H9 (cell line): ENCODE measurements at regions not wholly inside any gene's neighbourhood (a gene's known extent, or its start where the extent isn't known, plus 50 kb on each side); places are given as distances from the start of the nearest gene placed in this dataset.

ENCODE experiments used
- DNase-seq: peaks from one replicate; pipeline ENCODE4 v3.0.0-alpha.2; 2017
- H2AFZ ChIP-seq: one replicate; pipeline ENCODE4 v1.6.1; 2013; ENCODE audit warnings: mild to moderate bottlenecking, low read length, control low read depth, moderate library complexity
- H2AK5ac ChIP-seq: 2 replicates; pipeline ENCODE4 v1.6.1; 2013; ENCODE audit warnings: low read length, control low read depth, mixed read lengths; ENCODE audit not compliant: insufficient read length
- H2BK120ac ChIP-seq: one replicate; pipeline ENCODE4 v1.6.1; 2013; ENCODE audit warnings: low read depth, mild to moderate bottlenecking, low read length, control low read depth, inconsistent platforms; ENCODE audit not compliant: poor library complexity, severe bottlenecking
- H2BK12ac ChIP-seq: 2 replicates; pipeline ENCODE4 v1.6.1; 2013; ENCODE audit warnings: low read length, control low read depth, mixed read lengths, low read depth; ENCODE audit not compliant: insufficient read length
- H2BK15ac ChIP-seq: 2 replicates; pipeline ENCODE4 v1.6.1; 2013; ENCODE audit warnings: low read depth, low read length, control low read depth
- H2BK20ac ChIP-seq: one replicate; pipeline ENCODE4 v1.6.1; 2013; ENCODE audit warnings: low read depth, mild to moderate bottlenecking, low read length, control low read depth, inconsistent platforms; ENCODE audit not compliant: poor library complexity, severe bottlenecking
- H2BK5ac ChIP-seq: 2 replicates; pipeline ENCODE4 v1.6.1; 2013; ENCODE audit warnings: low read length, control low read depth, mixed read lengths; ENCODE audit not compliant: insufficient read length
- H3K14ac ChIP-seq: 2 replicates; pipeline ENCODE4 v1.6.1; 2013; ENCODE audit warnings: low read length, control low read depth; ENCODE audit not compliant: insufficient read depth
- H3K18ac ChIP-seq: 2 replicates; pipeline ENCODE4 v1.6.1; 2013; ENCODE audit warnings: low read depth, mild to moderate bottlenecking, mixed read lengths, low read length, control low read depth; ENCODE audit not compliant: insufficient read length
- H3K23ac ChIP-seq: 2 replicates; pipeline ENCODE4 v1.6.1; 2013; ENCODE audit warnings: low read length, control low read depth, mixed read lengths, low read depth; ENCODE audit not compliant: insufficient read length
- H3K23me2 ChIP-seq: 2 replicates; pipeline ENCODE4 v1.6.1; 2013; ENCODE audit warnings: low read depth, mild to moderate bottlenecking, mixed read lengths, low read length, control low read depth; ENCODE audit not compliant: insufficient read length, poor library complexity, severe bottlenecking
- H3K27ac ChIP-seq: 2 replicates; pipeline ENCODE4 v1.5.1; 2013; ENCODE audit warnings: low read length, control low read depth, mixed read lengths, low read depth; ENCODE audit not compliant: insufficient read length
- H3K27me3 ChIP-seq: 2 replicates; pipeline ENCODE4 v1.6.1; 2013; ENCODE audit warnings: low read length, control low read depth, inconsistent platforms; ENCODE audit not compliant: insufficient read depth
- H3K4ac ChIP-seq: 2 replicates; pipeline ENCODE4 v1.6.1; 2013; ENCODE audit warnings: low read depth, mild to moderate bottlenecking, control low read depth, inconsistent platforms, low read length, moderate library complexity
- H3K4me1 ChIP-seq: 2 replicates; pipeline ENCODE4 v1.6.1; 2013; ENCODE audit warnings: low read length, control low read depth, inconsistent platforms; ENCODE audit not compliant: insufficient read depth
- H3K4me2 ChIP-seq: 2 replicates; pipeline ENCODE4 v1.6.1; 2013; ENCODE audit warnings: low read length, control low read depth, mixed read lengths; ENCODE audit not compliant: insufficient read length, insufficient read depth
- H3K56ac ChIP-seq: 2 replicates; pipeline ENCODE4 v1.6.1; 2013; ENCODE audit warnings: low read depth, mild to moderate bottlenecking, mixed read lengths, low read length, control low read depth; ENCODE audit not compliant: insufficient read length
- H3K79me1 ChIP-seq: 2 replicates; pipeline ENCODE4 v1.6.1; 2013; ENCODE audit warnings: low read depth, mild to moderate bottlenecking, moderate library complexity, low read length, control low read depth, inconsistent platforms; ENCODE audit not compliant: insufficient read depth, poor library complexity, severe bottlenecking
- H3K79me2 ChIP-seq: 2 replicates; pipeline ENCODE4 v1.6.1; 2013; ENCODE audit warnings: low read length, control low read depth, inconsistent platforms; ENCODE audit not compliant: insufficient read depth
- H3K9ac ChIP-seq: 2 replicates; pipeline ENCODE4 v1.6.1; 2013; ENCODE audit warnings: low read length, control low read depth, mixed read lengths; ENCODE audit not compliant: insufficient read length; ENCODE audit errors: extremely low read depth
- H3K9me3 ChIP-seq: one replicate; pipeline ENCODE4 v1.6.1; 2013; ENCODE audit warnings: low read depth, low read length, inconsistent platforms; ENCODE audit not compliant: control insufficient read depth
- H3T11ph ChIP-seq: one replicate; pipeline ENCODE4 v1.6.1; 2013; ENCODE audit warnings: mild to moderate bottlenecking, low read length, control low read depth, inconsistent platforms
- H4K20me1 ChIP-seq: one replicate; pipeline ENCODE4 v1.6.1; 2013; ENCODE audit not compliant: control insufficient read depth, insufficient read length, insufficient read depth
- H4K5ac ChIP-seq: 2 replicates; pipeline ENCODE4 v1.6.1; 2013; ENCODE audit warnings: low read depth, mild to moderate bottlenecking, mixed read lengths, low read length, control low read depth; ENCODE audit not compliant: insufficient read length
- H4K8ac ChIP-seq: replicated peaks from 2 replicates; pipeline ENCODE4 v1.6.1; 2013; ENCODE audit warnings: low read length, control low read depth, mixed read lengths, low read depth; ENCODE audit not compliant: insufficient read length
- H4K91ac ChIP-seq: 2 replicates; pipeline ENCODE4 v1.6.1; 2013; ENCODE audit warnings: low read depth, mild to moderate bottlenecking, moderate library complexity, mixed read lengths, low read length, control low read depth; ENCODE audit not compliant: insufficient read length
- H3K27ac Mint-ChIP-seq, 3 experiments: 2 replicates in 2 of 3; 3 replicates in 1 of 3; pipeline ENCODE4 v1.8.0; 2020 to 2021; ENCODE audit warnings: mixed read lengths in 3 of 3, mild to moderate bottlenecking in 1 of 3, moderate library complexity in 1 of 3
- H3K27me3 Mint-ChIP-seq: 2 replicates; pipeline ENCODE4 v1.8.0; 2021; ENCODE audit warnings: low read depth, mild to moderate bottlenecking, moderate library complexity, mixed read lengths
- H3K36me3 Mint-ChIP-seq, 3 experiments: 2 replicates in 2 of 3; 3 replicates in 1 of 3; pipeline ENCODE4 v1.8.0; 2020 to 2021; ENCODE audit warnings: low read depth in 3 of 3, mixed read lengths in 3 of 3; ENCODE audit not compliant: insufficient read depth in 1 of 3
- H3K4me1 Mint-ChIP-seq, 2 experiments: 2 replicates each; pipeline ENCODE4 v1.8.0; 2020; ENCODE audit warnings: mixed read lengths in 2 of 2
- H3K4me3 Mint-ChIP-seq, 2 experiments: 2 replicates in 1 of 2; 3 replicates in 1 of 2; pipeline ENCODE4 v1.8.0; 2020 to 2021; ENCODE audit warnings: mild to moderate bottlenecking in 2 of 2, mixed read lengths in 2 of 2, moderate library complexity in 1 of 2
- H3K9me3 Mint-ChIP-seq, 2 experiments: 2 replicates in 1 of 2; 3 replicates in 1 of 2; pipeline ENCODE4 v1.8.0; 2020; ENCODE audit warnings: mild to moderate bottlenecking in 2 of 2, mixed read lengths in 2 of 2, moderate library complexity in 1 of 2
- WGBS: extraction: QIAGEN DNeasy Blood & Tissue Kit; methylation state at CpG from one replicate; pipeline ENCODE4 v1.1.7; 2013; ENCODE audit warnings: missing lambda C conversion rate, low lambda C conversion rate, mixed read lengths; ENCODE audit not compliant: insufficient read length; ENCODE audit errors: extremely low coverage; 5-methylcytosine and 5-hydroxymethylcytosine counted together
- TF ChIP-seq, protein P1 (sequence below): fragments of 200-600 bp; sonication (generic); conservative IDR thresholded peaks from 3 replicates; pipeline ENCODE4 v1.8.0; 2021; ENCODE audit warnings: antibody characterized with exemption, mild to moderate bottlenecking

DNA sequence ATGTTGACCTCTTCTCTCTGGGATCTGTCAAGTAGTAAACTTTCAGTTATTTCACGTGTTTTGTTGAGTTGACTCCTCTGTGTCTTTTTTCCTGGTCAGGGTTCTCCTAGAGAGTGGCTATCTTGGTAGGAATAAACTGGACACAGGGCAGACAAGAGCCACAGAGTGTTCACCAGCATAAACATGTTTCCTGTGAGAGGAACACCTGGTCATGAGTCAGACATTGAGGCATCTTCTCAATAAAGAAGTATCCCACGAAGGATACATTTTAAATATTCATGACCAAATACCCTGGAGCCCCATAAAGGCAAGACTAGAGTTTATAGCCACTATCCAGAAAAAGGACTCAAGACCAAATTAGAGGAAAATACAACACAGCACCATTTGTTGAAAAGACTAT lies 269.7 kb upstream of the ZNF521 start:
- Histone ChIP-seq H3K79me2 (no peaks in the 10 kb centered on the region), H2BK5ac (no peak overlapping the region), H3K27me3 (no peaks in the 10 kb centered on the region), H3K18ac (no peak overlapping the region), H2BK15ac (no peak overlapping the region), H4K5ac (no peak overlapping the region), H4K91ac (no peak overlapping the region), H3K56ac (no peak overlapping the region), H3T11ph (no peak overlapping the region), H2BK20ac (no peak overlapping the region), H3K23me2 (no peaks in the 10 kb centered on the region), H3K9ac (no peak overlapping the region), H2BK120ac (no peak overlapping the region), H3K27ac (no peak overlapping the region), H3K4ac (no peak overlapping the region), H3K14ac (no peak overlapping the region), H3K4me1 (no peaks in the 10 kb centered on the region), H2BK12ac (no peak overlapping the region), H2AFZ (no peak overlapping the region), H3K23ac (no peak overlapping the region), H3K4me2 (no peak overlapping the region), H2AK5ac (no peak overlapping the region), H4K20me1 (no peaks in the 10 kb centered on the region), H4K8ac (no peak overlapping the region), H3K9me3 (no peaks in the 10 kb centered on the region), H3K79me1 (no peaks in the 10 kb centered on the region)
- WGBS = no CpG with 5 or more reads among the region's 2 CpGs
- TF ChIP-seq, protein P1, sequence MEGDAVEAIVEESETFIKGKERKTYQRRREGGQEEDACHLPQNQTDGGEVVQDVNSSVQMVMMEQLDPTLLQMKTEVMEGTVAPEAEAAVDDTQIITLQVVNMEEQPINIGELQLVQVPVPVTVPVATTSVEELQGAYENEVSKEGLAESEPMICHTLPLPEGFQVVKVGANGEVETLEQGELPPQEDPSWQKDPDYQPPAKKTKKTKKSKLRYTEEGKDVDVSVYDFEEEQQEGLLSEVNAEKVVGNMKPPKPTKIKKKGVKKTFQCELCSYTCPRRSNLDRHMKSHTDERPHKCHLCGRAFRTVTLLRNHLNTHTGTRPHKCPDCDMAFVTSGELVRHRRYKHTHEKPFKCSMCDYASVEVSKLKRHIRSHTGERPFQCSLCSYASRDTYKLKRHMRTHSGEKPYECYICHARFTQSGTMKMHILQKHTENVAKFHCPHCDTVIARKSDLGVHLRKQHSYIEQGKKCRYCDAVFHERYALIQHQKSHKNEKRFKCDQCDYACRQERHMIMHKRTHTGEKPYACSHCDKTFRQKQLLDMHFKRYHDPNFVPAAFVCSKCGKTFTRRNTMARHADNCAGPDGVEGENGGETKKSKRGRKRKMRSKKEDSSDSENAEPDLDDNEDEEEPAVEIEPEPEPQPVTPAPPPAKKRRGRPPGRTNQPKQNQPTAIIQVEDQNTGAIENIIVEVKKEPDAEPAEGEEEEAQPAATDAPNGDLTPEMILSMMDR = no peak
- Mint-ChIP-seq H3K27me3 (peaks cover 1% of the 10 kb centered on the region; the same call in 1 of the 2 replicates), H3K4me3 (no peak overlapping the region), H3K9me3 (peaks cover 14 to 24% of the 10 kb centered on the region in 2 experiments), H3K27ac (no peak overlapping the region), H3K36me3 (peaks cover 0 to 11% (median 7%) of the 10 kb centered on the region in 3 experiments; a peak in 5 of 7 replicates), H3K4me1 (no peaks in the 10 kb centered on the region)
- DNase-seq = no peak
